GM12878 (cell line): ENCODE measurements at regions not wholly inside any gene's neighbourhood (a gene's known extent, or its start where the extent isn't known, plus 50 kb on each side); places are given as distances from the start of the nearest gene placed in this dataset.

Experiments used
- ATF2 ChIP-seq: IDR thresholded peaks from 2 replicates; pipeline ENCODE4 v1.6.1; 2012; ENCODE audit warnings: low read length, inconsistent platforms
- BCL3 ChIP-seq: IDR thresholded peaks from 2 replicates; pipeline ENCODE4 v1.6.1; 2011; ENCODE audit warnings: borderline replicate concordance, low read depth, mild to moderate bottlenecking, moderate library complexity, low read length; ENCODE audit not compliant: insufficient read depth, poor library complexity, severe bottlenecking
- CREB1 ChIP-seq: IDR thresholded peaks from 2 replicates; pipeline ENCODE4 v1.6.1; 2012; ENCODE audit warnings: low read depth, mild to moderate bottlenecking, inconsistent platforms
- DPF2 ChIP-seq: fragments of 450-650 bp; IDR thresholded peaks from 2 replicates; pipeline ENCODE4 v1.6.1; 2017; ENCODE audit warnings: mild to moderate bottlenecking
- E2F4 ChIP-seq: IDR thresholded peaks from 2 replicates; pipeline ENCODE4 v1.6.1; 2012; ENCODE audit warnings: low read depth, low read length, improper control_type of control experiment
- ELK1 ChIP-seq: IDR thresholded peaks from 2 replicates; pipeline ENCODE4 v1.6.1; 2012; ENCODE audit warnings: low read depth, low read length, improper control_type of control experiment
- ETV6 ChIP-seq, 2 experiments: fragments of 450-650 bp in 1 of 2; IDR thresholded peaks in 1 of 2; conservative IDR thresholded peaks in 1 of 2; 2 replicates each; pipeline ENCODE4 v1.6.1; 2014; ENCODE audit warnings: antibody characterized with exemption in 1 of 2, borderline replicate concordance in 1 of 2, low read depth in 1 of 2, mild to moderate bottlenecking in 1 of 2, moderate library complexity in 1 of 2
- FOXM1 ChIP-seq: IDR thresholded peaks from 2 replicates; pipeline ENCODE4 v1.6.1; 2012; ENCODE audit warnings: low read depth, mild to moderate bottlenecking, inconsistent platforms, low read length, moderate library complexity
- HDGF ChIP-seq: fragments of 450-650 bp; IDR thresholded peaks from 2 replicates; pipeline ENCODE4 v1.6.1; 2016; ENCODE audit warnings: antibody characterized with exemption
- IKZF1 ChIP-seq: fragments of 450-650 bp; conservative IDR thresholded peaks from 2 replicates; pipeline ENCODE4 v1.6.1; 2017; ENCODE audit warnings: antibody characterized with exemption, mild to moderate bottlenecking
- JUNB ChIP-seq: IDR thresholded peaks from 2 replicates; pipeline ENCODE4 v1.6.1; 2016; ENCODE audit warnings: antibody characterized with exemption, mild to moderate bottlenecking
- MEF2A ChIP-seq: IDR thresholded peaks from 2 replicates; pipeline ENCODE4 v1.6.1; 2011; ENCODE audit warnings: low read depth, mild to moderate bottlenecking, low read length, moderate library complexity; ENCODE audit not compliant: insufficient read depth
- MEF2B ChIP-seq: fragments of 450-650 bp; IDR thresholded peaks from 2 replicates; pipeline ENCODE4 v1.6.1; 2018; ENCODE audit warnings: mild to moderate bottlenecking, moderate library complexity; ENCODE audit not compliant: partially characterized antibody, poor library complexity, severe bottlenecking
- NR2C2 ChIP-seq: IDR thresholded peaks from 2 replicates; pipeline ENCODE4 v1.6.1; 2011; ENCODE audit warnings: borderline replicate concordance, low read depth; ENCODE audit not compliant: control insufficient read depth, insufficient read length
- RAD21 ChIP-seq: IDR thresholded peaks from 2 replicates; pipeline ENCODE4 v1.6.1; 2011; ENCODE audit warnings: mild to moderate bottlenecking, low read depth, low read length, moderate library complexity; ENCODE audit not compliant: insufficient read depth
- RELB ChIP-seq: fragments of 450-650 bp; IDR thresholded peaks from 2 replicates; pipeline ENCODE4 v1.6.1; 2017; ENCODE audit warnings: low read depth, mild to moderate bottlenecking, moderate library complexity
- RUNX3 ChIP-seq: IDR thresholded peaks from 2 replicates; pipeline ENCODE4 v1.6.1; 2012; ENCODE audit warnings: low read length, inconsistent platforms
- TCF12 ChIP-seq: IDR thresholded peaks from 2 replicates; pipeline ENCODE4 v1.6.1; 2011; ENCODE audit warnings: low read depth, mild to moderate bottlenecking, low read length
- ZNF687 ChIP-seq: fragments of 450-650 bp; IDR thresholded peaks from 2 replicates; pipeline ENCODE4 v1.6.1; 2017; ENCODE audit warnings: mild to moderate bottlenecking, moderate library complexity

GRCh38 chr1:200354243-200354642 lies 55.6 kb downstream of the ZNF281 start (continued):
- 0 out of 2 replicates have a peak, but pooled peaks have one; percentile 7 for TF ChIP-seq RELB
- no peak for TF ChIP-seq ELK1
- no peak for TF ChIP-seq MEF2B
- TF ChIP-seq ETV6 (conservative IDR thresholded peaks at IDR 0.05 in 1 of 2, IDR thresholded peaks at IDR 0.05 in 1 of 2; ENCODE audit: borderline replicate concordance in 1 of 2, low read depth in 1 of 2): peak in 1 of 2 experiments; percentile 56; a peak in 1 of 4 replicates
- TF ChIP-seq HDGF: no peak
- 0 out of 2 replicates have a peak, but pooled peaks have one; percentile 3 for TF ChIP-seq RAD21
- no peak for TF ChIP-seq NR2C2
- TF ChIP-seq JUNB: peak; percentile 86
- peak; percentile 97 for TF ChIP-seq RUNX3
- no peak for TF ChIP-seq TCF12
- 0 out of 2 replicates have a peak, but pooled peaks have one; percentile 53 for TF ChIP-seq MEF2A
- peak; percentile 62; the same call in 1 of the 2 replicates for TF ChIP-seq FOXM1
- TF ChIP-seq ZNF687: no peak
- peak; percentile 76 for TF ChIP-seq ATF2
- 0 out of 2 replicates have a peak, but pooled peaks have one; percentile 42 for TF ChIP-seq IKZF1
- 0 out of 2 replicates have a peak, but pooled peaks have one; percentile 26 for TF ChIP-seq DPF2
- 0 out of 2 replicates have a peak, but pooled peaks have one; percentile 24 for TF ChIP-seq CREB1
- TF ChIP-seq BCL3: peak; percentile 59
- TF ChIP-seq E2F4: no peak
